HepG2 (cell line): ENCODE measurements at regions not wholly inside any gene's neighbourhood (a gene's known extent, or its start where the extent isn't known, plus 50 kb on each side); places are given as distances from the start of the nearest gene placed in this dataset.

Experiments
- ATAC-seq: fragments of 200-7000 bp; cut with Tn5 transposase; 3 replicates; pipeline ENCODE4 v1.9.1; 2020; ENCODE audit warnings: mild to moderate bottlenecking, moderate library complexity
- BruUV-seq: library from RNA; stranded (reverse); fragments of 400-500 nt; replicated peaks from 2 replicates; lab custom pipeline; 2021; lab: Mats Ljungman, UMichigan
- CTCF ChIA-PET: fragments of 300-600 bp; formaldehyde crosslinking; extraction: SDS; loops from one replicate; lab custom pipeline; 2021; ENCODE audit warnings: low total read pairs, inconsistent platforms, low intra/inter-chr PET ratio; lab: Yijun Ruan, JAX
- POLR2A ChIA-PET: fragments of 350-600 bp; sonication (Branson Sonifier 250); formaldehyde crosslinking; loops from one replicate; lab custom pipeline; 2020; ENCODE audit warnings: antibody characterized with exemption, inconsistent platforms; lab: Yijun Ruan, JAX
- DNase-seq: peaks from one replicate; pipeline ENCODE4 v3.0.0-alpha.2; 2015; ENCODE audit warnings: low spot score
- FAIRE-seq: peaks from 3 replicates; lab custom pipeline; 2011; peaks lifted over from hg19 to GRCh38; lab: Jason Lieb, UNC
- H2AFZ ChIP-seq: one replicate; pipeline ENCODE4 v1.6.1; 2011; ENCODE audit warnings: low read length, inconsistent platforms
- H3K27ac ChIP-seq: fragments of 300-600 bp; 3 replicates; pipeline ENCODE4 v1.8.0; 2011; ENCODE audit warnings: mixed run types, mild to moderate bottlenecking, mixed read lengths, low read length, inconsistent platforms; ENCODE audit not compliant: insufficient read depth; ENCODE audit errors: extremely low read length
- H3K27me3 ChIP-seq, 2 experiments: fragments of 200-600 bp in 1 of 2; 2 replicates in 1 of 2; 3 replicates in 1 of 2; pipeline versions ENCODE4 v1.6.0 to v1.8.0; 2011; ENCODE audit warnings: low read length in 2 of 2, mild to moderate bottlenecking in 2 of 2, moderate library complexity in 2 of 2, inconsistent platforms in 1 of 2; ENCODE audit not compliant: insufficient read depth in 2 of 2, control insufficient read depth in 1 of 2
- H3K36me3 ChIP-seq, 2 experiments: fragments of 200-600 bp in 1 of 2; replicated peaks in 1 of 2; 2 replicates in 1 of 2; 3 replicates in 1 of 2; pipeline versions ENCODE4 v1.5.1 to v1.8.0; 2011; ENCODE audit warnings: low read length in 2 of 2, inconsistent platforms in 1 of 2; ENCODE audit not compliant: insufficient read depth in 2 of 2, control insufficient read depth in 1 of 2
- H3K4me1 ChIP-seq: 2 replicates; pipeline ENCODE4 v1.5.1; 2012; ENCODE audit warnings: low read length, inconsistent platforms; ENCODE audit not compliant: insufficient read depth
- H3K4me2 ChIP-seq: 2 replicates; pipeline ENCODE4 v1.6.0; 2011; ENCODE audit warnings: low read depth, low read length, inconsistent platforms
- H3K4me3 ChIP-seq, 3 experiments: fragments of 200-600 bp in 1 of 3; sonication (generic), shearing (Covaris generic) in 1 of 3; replicated peaks in 1 of 3; 2 replicates each; pipeline ENCODE4 v1.5.1; 2011 to 2016; ENCODE audit warnings: low read length in 3 of 3, inconsistent platforms in 2 of 3, low read depth in 2 of 3, mild to moderate bottlenecking in 2 of 3, control low read depth in 1 of 3, mixed read lengths in 1 of 3; ENCODE audit not compliant: insufficient read depth in 1 of 3
- H3K79me2 ChIP-seq: one replicate; pipeline ENCODE4 v1.6.1; 2011; ENCODE audit warnings: low read length, inconsistent platforms; ENCODE audit not compliant: insufficient read depth
- H3K9ac ChIP-seq: 2 replicates; pipeline ENCODE4 v1.6.0; 2011; ENCODE audit warnings: mild to moderate bottlenecking, low read depth, low read length, inconsistent platforms; ENCODE audit not compliant: insufficient read depth
- H3K9me3 ChIP-seq: 2 replicates; pipeline ENCODE4 v1.5.1; 2012; ENCODE audit warnings: mild to moderate bottlenecking, low read length
- H4K20me1 ChIP-seq: 2 replicates; pipeline ENCODE4 v1.6.0; 2011; ENCODE audit warnings: inconsistent platforms, mild to moderate bottlenecking, low read length, moderate library complexity; ENCODE audit not compliant: insufficient read depth
- ADNP ChIP-seq: sonication (generic); formaldehyde crosslinking; IDR thresholded peaks from 2 replicates; pipeline ENCODE4 v1.4.0; 2020; ENCODE audit warnings: missing genetic modification reagents
- DR1 ChIP-seq: sonication (generic); formaldehyde crosslinking; IDR thresholded peaks from 2 replicates; pipeline ENCODE4 v1.8.0; 2021; ENCODE audit warnings: mild to moderate bottlenecking, missing genetic modification reagents, inconsistent platforms
- E2F5 ChIP-seq: sonication (generic); formaldehyde crosslinking; conservative IDR thresholded peaks from 2 replicates; pipeline ENCODE4 v1.4.0; 2020; ENCODE audit warnings: missing genetic modification reagents
- GATAD2A ChIP-seq: IDR thresholded peaks from 2 replicates; pipeline ENCODE4 v1.6.1; 2016
- HMGXB3 ChIP-seq: sonication (generic); formaldehyde crosslinking; IDR thresholded peaks from 2 replicates; pipeline ENCODE4 v1.4.0; 2020; ENCODE audit warnings: missing genetic modification reagents, borderline replicate concordance
- HNF4G ChIP-seq, 2 experiments: sonication (generic) in 1 of 2; formaldehyde crosslinking in 1 of 2; IDR thresholded peaks; 2 replicates each; pipeline versions ENCODE4 v1.4.0 to v1.6.1; 2011 to 2020; ENCODE audit warnings: borderline replicate concordance in 2 of 2, low read depth in 2 of 2, mild to moderate bottlenecking in 2 of 2, low read length in 1 of 2, missing genetic modification reagents in 1 of 2, moderate library complexity in 1 of 2
- KMT2B ChIP-seq: IDR thresholded peaks from 2 replicates; pipeline ENCODE4 v1.6.1; 2016; ENCODE audit warnings: missing genetic modification reagents, missing compliant biosample characterization
- PITX1 ChIP-seq: sonication (generic); formaldehyde crosslinking; IDR thresholded peaks from 2 replicates; pipeline ENCODE4 v1.5.1; 2020; ENCODE audit warnings: mild to moderate bottlenecking, missing genetic modification reagents
- POGK ChIP-seq: sonication (generic); formaldehyde crosslinking; conservative IDR thresholded peaks from 2 replicates; pipeline ENCODE4 v1.8.0; 2022; ENCODE audit warnings: mild to moderate bottlenecking, moderate library complexity, missing genetic modification reagents
- POGZ ChIP-seq: sonication (generic); formaldehyde crosslinking; IDR thresholded peaks from 2 replicates; pipeline ENCODE4 v1.4.0; 2020; ENCODE audit warnings: mild to moderate bottlenecking, missing genetic modification reagents
- POLR2G ChIP-seq: fragments of 200-400 bp; formaldehyde crosslinking; IDR thresholded peaks from 2 replicates; pipeline ENCODE4 v1.6.1; 2018; ENCODE audit warnings: mild to moderate bottlenecking, low read depth, low read length, moderate library complexity
- ZMAT3 ChIP-seq: sonication (generic); formaldehyde crosslinking; conservative IDR thresholded peaks from 2 replicates; pipeline ENCODE4 v1.7.0; 2021; ENCODE audit warnings: missing genetic modification reagents
- ZNF331 ChIP-seq: sonication (generic); formaldehyde crosslinking; IDR thresholded peaks from 2 replicates; pipeline ENCODE4 v1.4.0; 2020; ENCODE audit warnings: missing genetic modification reagents
- ZNF841 ChIP-seq: sonication (generic); formaldehyde crosslinking; IDR thresholded peaks from 2 replicates; pipeline ENCODE4 v1.8.1; 2023; ENCODE audit warnings: missing genetic modification reagents, borderline replicate concordance
- ZNF878 ChIP-seq: sonication (generic); formaldehyde crosslinking; IDR thresholded peaks from 2 replicates; pipeline ENCODE4 v1.8.1; 2023; ENCODE audit warnings: mild to moderate bottlenecking, missing genetic modification reagents, moderate library complexity
- WGBS: methylation state at CpG from one replicate; pipeline ENCODE4 v1.1.6; 2017; ENCODE audit warnings: low lambda C conversion rate; 5-methylcytosine and 5-hydroxymethylcytosine counted together
- in situ Hi-C: cut with HindIII; loops from 2 replicates; pipeline ENCODE4 v1.10.0; 2017; ENCODE audit warnings: low pct_unique_long_range_greater_than_20kb; ENCODE audit not compliant: extremely low pct_ligation_motif_present
- intact Hi-C: fragments of 100-400 bp; cut with micrococcal nuclease; formaldehyde crosslinking; loops from one replicate; pipeline ENCODE4 v1.10.0; 2022; ENCODE audit not compliant: unreplicated experiment

GRCh38 chr2:105600949-105601794 lies 143.5 kb upstream of the NCK2 start:
- Histone ChIP-seq H3K9ac (no peak overlapping the region), H3K9me3 (no peaks in the 10 kb centered on the region), H3K36me3 (no peaks in the 10 kb centered on the region), H3K27ac (no peak overlapping the region), H2AFZ (no peak overlapping the region), H3K4me2 (no peak overlapping the region), H3K79me2 (no peaks in the 10 kb centered on the region), H3K4me1 (no peaks in the 10 kb centered on the region), H4K20me1 (no peaks in the 10 kb centered on the region), H3K4me3 (no peak overlapping the region), H3K27me3 (peaks cover 0 to 21% of the 10 kb centered on the region in 2 experiments; a peak in 3 of 5 replicates)
- DNase-seq = no peak
- intact Hi-C loops = no loop called here
- no peak for ATAC-seq
- BruUV-seq = no TSS peak
- CTCF ChIA-PET = no interaction called here
- POLR2A ChIA-PET = no interaction called here
- FAIRE-seq = no peak
- in situ Hi-C loops = no loop called here
- 24% methylated on average over 8 of the region's 8 CpGs for WGBS
- TF ChIP-seq POLR2G = no peak
- TF ChIP-seq HMGXB3 = no peak
- no peak for TF ChIP-seq ZNF331
- no peak for TF ChIP-seq DR1 (CRISPR knock-in tag)
- TF ChIP-seq PITX1 (CRISPR knock-in tag) = no peak
- no peak for TF ChIP-seq E2F5 (CRISPR knock-in tag)
- TF ChIP-seq POGK (CRISPR knock-in tag) = no peak
- no peak for TF ChIP-seq POGZ (CRISPR knock-in tag)
- TF ChIP-seq ZMAT3 (CRISPR knock-in tag) = no peak
- no peak for TF ChIP-seq HNF4G (IDR thresholded peaks at IDR 0.05; ENCODE audit: borderline replicate concordance, low read depth, low read length)
- no peak for TF ChIP-seq HNF4G (CRISPR knock-in tag; IDR thresholded peaks at IDR 0.05; ENCODE audit: borderline replicate concordance, low read depth)
- no peak for TF ChIP-seq GATAD2A (CRISPR knock-in tag)
- no peak for TF ChIP-seq ADNP (CRISPR knock-in tag)
- no peak for TF ChIP-seq ZNF878 (CRISPR knock-in tag)
- no peak for TF ChIP-seq KMT2B (CRISPR knock-in tag)
- no peak for TF ChIP-seq ZNF841 (CRISPR knock-in tag)
